Natural killer cell (primary cell): ENCODE measurements at regions not wholly inside any gene's neighbourhood (a gene's known extent, or its start where the extent isn't known, plus 50 kb on each side); places are given as distances from the start of the nearest gene placed in this dataset.

Source experiments
- ATAC-seq, 3 donors: fragments of 150-1000 bp in 2 of 3; fragments of 200-7000 bp in 1 of 3; cut with Tn5 transposase; 1 replicate in 1 of 3; 2 replicates in 2 of 3; pipeline ENCODE4 v1.10.0; 2021; ENCODE audit warnings: mild to moderate bottlenecking in 2 of 3, moderate library complexity in 2 of 3
- DNase-seq, 2 donors: peaks; one replicate each; pipeline versions ENCODE4 v3.0.0 to v3.0.0-alpha.2; 2013 to 2021; ENCODE audit warnings: mixed read lengths in 1 of 2
- H3K27ac ChIP-seq: one replicate; pipeline ENCODE4 v1.5.1; 2013; ENCODE audit warnings: mild to moderate bottlenecking, low read length
- H3K27me3 ChIP-seq: one replicate; pipeline ENCODE4 v1.6.1; 2013; ENCODE audit warnings: low read length; ENCODE audit not compliant: control insufficient read depth, insufficient read depth
- H3K36me3 ChIP-seq: one replicate; pipeline ENCODE4 v1.6.1; 2013; ENCODE audit warnings: low read length; ENCODE audit not compliant: control insufficient read depth, insufficient read depth
- H3K4me1 ChIP-seq: one replicate; pipeline ENCODE4 v1.6.1; 2013; ENCODE audit warnings: low read length; ENCODE audit not compliant: control insufficient read depth, insufficient read depth
- H3K4me3 ChIP-seq: one replicate; pipeline ENCODE4 v1.5.1; 2013; ENCODE audit warnings: low read length
- H3K9me3 ChIP-seq: one replicate; pipeline ENCODE4 v1.6.1; 2013; ENCODE audit warnings: low read length; ENCODE audit not compliant: control insufficient read depth, insufficient read depth
- H3K27ac Mint-ChIP-seq, 2 donors: one replicate each; pipeline ENCODE4 v1.8.0; 2022; ENCODE audit warnings: mild to moderate bottlenecking in 2 of 2, mixed read lengths in 2 of 2, moderate library complexity in 1 of 2
- H3K27me3 Mint-ChIP-seq, 2 donors: one replicate each; pipeline ENCODE4 v1.8.0; 2022; ENCODE audit warnings: low read depth in 2 of 2, mixed read lengths in 2 of 2
- H3K36me3 Mint-ChIP-seq: one replicate; pipeline ENCODE4 v1.8.0; 2022; ENCODE audit warnings: mixed read lengths
- H3K4me1 Mint-ChIP-seq, 2 donors: one replicate each; pipeline ENCODE4 v1.8.0; 2022; ENCODE audit warnings: mixed read lengths in 2 of 2
- H3K4me3 Mint-ChIP-seq: one replicate; pipeline ENCODE4 v1.8.0; 2022; ENCODE audit warnings: mild to moderate bottlenecking, moderate library complexity, mixed read lengths
- H3K9me3 Mint-ChIP-seq, 2 donors: one replicate each; pipeline ENCODE4 v1.8.0; 2022; ENCODE audit warnings: mixed read lengths in 2 of 2
- CTCF ChIP-seq: fragments of 200-600 bp; IDR thresholded peaks from one replicate; pipeline ENCODE4 v1.8.0; 2022; ENCODE audit warnings: antibody characterized with exemption
- WGBS: methylation state at CpG from one replicate; pipeline ENCODE4 v1.1.7; 2013; ENCODE audit warnings: missing lambda C conversion rate; ENCODE audit not compliant: insufficient coverage; 5-methylcytosine and 5-hydroxymethylcytosine counted together
- intact Hi-C: fragments of 100-400 bp; cut with micrococcal nuclease; formaldehyde crosslinking; loops from one replicate; pipeline ENCODE4 v1.14.2; 2022

DNA sequence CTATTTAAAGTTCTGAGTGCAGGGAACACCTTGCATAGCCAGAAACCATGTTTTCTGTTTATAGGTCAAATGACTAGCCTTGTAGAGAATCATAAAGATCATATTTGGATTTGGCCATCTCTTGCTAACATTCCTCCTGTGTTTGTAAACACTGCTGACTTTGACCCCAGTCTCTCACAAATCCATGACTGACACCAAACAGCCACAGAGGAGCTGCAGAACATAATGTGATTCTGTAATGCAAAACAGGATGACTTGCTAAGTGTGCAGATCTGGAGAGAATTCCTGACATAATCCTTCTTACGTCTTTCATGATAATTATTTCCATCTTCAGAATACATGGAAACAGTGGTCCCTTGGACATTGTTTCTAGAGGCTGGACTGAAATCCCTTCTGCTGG lies 211.8 kb downstream of the BMP4 start:
- no peaks in the 10 kb centered on the region for H3K27me3 Mint-ChIP-seq
- H3K36me3 ChIP-seq, result no peaks in the 10 kb centered on the region
- no peak overlapping the region for H3K4me3 Mint-ChIP-seq
- TF ChIP-seq CTCF, result no peak
- no peaks in the 10 kb centered on the region for H3K4me1 ChIP-seq
- no peak overlapping the region for H3K27ac Mint-ChIP-seq
- peaks cover 4 to 7% of the 10 kb centered on the region in 2 donors for H3K9me3 Mint-ChIP-seq
- no peaks in the 10 kb centered on the region for H3K9me3 ChIP-seq
- H3K27ac ChIP-seq, result no peak overlapping the region
- H3K27me3 ChIP-seq, result no peaks in the 10 kb centered on the region
- intact Hi-C loops, result no loop called here
- ATAC-seq, result no peak
- H3K36me3 Mint-ChIP-seq, result no peaks in the 10 kb centered on the region
- no peak for DNase-seq
- H3K4me3 ChIP-seq, result no peak overlapping the region
- 100% methylated on average over 1 of the region's 1 CpG for WGBS
- H3K4me1 Mint-ChIP-seq, result no peaks in the 10 kb centered on the region

DNA sequence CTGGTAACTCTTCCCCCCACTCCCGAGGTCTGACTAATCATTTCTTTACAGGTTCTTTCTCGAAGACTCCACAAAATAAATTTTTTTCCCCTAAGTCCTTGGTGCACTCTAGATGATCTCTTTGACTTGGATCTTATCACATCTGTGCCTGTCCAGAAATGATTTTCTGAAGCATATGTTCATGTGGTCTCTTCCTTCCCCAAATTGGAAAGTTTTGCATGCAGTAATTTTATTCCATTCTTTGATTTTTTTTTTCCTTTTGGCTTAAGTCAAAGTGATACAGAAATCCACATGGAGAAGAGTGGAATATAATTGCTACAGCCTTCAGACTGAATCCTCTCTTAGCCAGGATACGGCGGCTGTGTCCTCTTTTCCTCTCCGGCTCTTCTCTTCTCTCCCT lies 213.3 kb downstream of the BMP4 start:
- Histone ChIP-seq H3K27me3 (no peaks in the 10 kb centered on the region), H3K27ac (no peak overlapping the region), H3K4me1 (no peaks in the 10 kb centered on the region), H3K9me3 (no peaks in the 10 kb centered on the region), H3K36me3 (no peaks in the 10 kb centered on the region), H3K4me3 (no peak overlapping the region)
- DNase-seq (no peak), ATAC-seq (no peak)
- Mint-ChIP-seq H3K9me3 (peaks cover 4 to 7% of the 10 kb centered on the region in 2 donors), H3K4me3 (no peak overlapping the region), H3K27me3 (no peaks in the 10 kb centered on the region), H3K27ac (no peak overlapping the region), H3K36me3 (no peaks in the 10 kb centered on the region), H3K4me1 (no peaks in the 10 kb centered on the region)
- no peak for TF ChIP-seq CTCF
- intact Hi-C loops, result no loop called here
- 77% methylated on average over 2 of the region's 5 CpGs for WGBS

DNA sequence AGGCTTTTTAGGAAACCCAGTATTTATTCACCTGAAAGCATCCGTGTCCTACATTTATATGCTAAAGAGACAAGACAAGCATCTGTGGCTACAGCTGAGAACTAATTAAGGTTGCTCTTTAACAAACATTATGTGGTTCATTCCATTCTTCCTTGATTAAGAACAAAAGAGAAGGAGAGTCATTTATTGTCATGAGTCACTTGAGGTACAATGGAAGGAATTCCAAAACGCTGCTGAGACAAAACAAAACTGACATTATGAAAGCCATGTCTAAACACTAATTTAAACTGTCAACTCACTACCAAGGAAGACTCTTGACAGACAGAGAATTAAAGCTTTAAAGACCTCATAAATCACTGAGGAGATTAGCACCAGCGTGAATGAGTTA lies 214.4 kb downstream of the BMP4 start:
- no peak for ATAC-seq
- TF ChIP-seq CTCF, result no peak

DNA sequence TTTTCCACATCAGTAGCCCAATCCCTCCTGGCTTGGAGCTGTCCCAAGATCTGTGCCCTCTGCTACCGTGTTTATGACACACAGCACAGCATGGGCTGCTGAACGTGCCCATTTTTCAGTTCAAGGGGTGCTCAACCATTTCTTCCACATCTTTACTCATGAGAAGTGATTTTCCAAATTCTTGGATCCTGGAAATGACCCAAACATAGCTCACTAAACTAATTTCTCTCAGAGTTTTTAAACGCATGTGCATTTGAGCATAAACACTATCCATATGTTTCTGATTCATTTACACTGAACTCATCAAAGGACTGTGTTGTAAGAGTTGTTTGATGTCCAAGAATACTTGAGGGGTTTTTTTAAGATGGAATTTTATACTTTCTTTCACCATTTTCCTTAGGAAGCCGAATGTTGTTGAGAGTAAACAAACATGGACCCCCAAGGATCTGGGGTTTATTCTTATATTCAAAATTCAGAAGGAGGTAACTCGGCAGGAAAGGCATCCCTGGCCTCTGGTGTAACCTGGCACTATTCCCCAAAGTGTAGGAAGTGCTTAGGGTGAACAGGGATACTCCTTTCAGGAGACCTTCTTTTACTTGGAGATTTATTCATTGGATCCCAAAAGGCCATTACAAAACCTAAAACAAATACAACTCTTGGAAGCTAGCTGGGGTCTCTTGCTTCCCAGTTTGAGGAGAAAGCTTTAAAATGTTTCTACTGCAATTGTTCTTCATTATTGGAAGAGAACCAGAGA lies 215.0 kb downstream of the BMP4 start:
- Mint-ChIP-seq H3K27ac (no peak overlapping the region), H3K36me3 (no peaks in the 10 kb centered on the region), H3K4me1 (no peaks in the 10 kb centered on the region), H3K4me3 (no peak overlapping the region), H3K27me3 (no peaks in the 10 kb centered on the region), H3K9me3 (peaks cover 4 to 7% of the 10 kb centered on the region in 2 donors)
- TF ChIP-seq CTCF, result no peak
- no peak for DNase-seq
- no peak overlapping the region for H3K4me3 ChIP-seq
- no peak for ATAC-seq
- H3K4me1 ChIP-seq, result no peaks in the 10 kb centered on the region
- no peaks in the 10 kb centered on the region for H3K27me3 ChIP-seq
- H3K9me3 ChIP-seq, result no peaks in the 10 kb centered on the region
- no peak overlapping the region for H3K27ac ChIP-seq
- H3K36me3 ChIP-seq, result no peaks in the 10 kb centered on the region
- 33% methylated on average over 3 of the region's 5 CpGs for whole genome bisulfite sequencing
- intact Hi-C loops, result no loop called here

More for the DNA sequence above, 214.4 kb downstream of the BMP4 start:
- H3K4me1 ChIP-seq, result no peaks in the 10 kb centered on the region
- Mint-ChIP-seq H3K36me3 (no peaks in the 10 kb centered on the region), H3K27ac (no peak overlapping the region), H3K9me3 (peaks cover 5 to 9% of the 10 kb centered on the region in 2 donors), H3K4me1 (no peaks in the 10 kb centered on the region), H3K4me3 (no peak overlapping the region), H3K27me3 (no peaks in the 10 kb centered on the region)
- DNase-seq, result no peak
- H3K4me3 ChIP-seq, result no peak overlapping the region
- WGBS, result 27% methylated on average over 3 of the region's 3 CpGs
- H3K9me3 ChIP-seq, result no peaks in the 10 kb centered on the region
- intact Hi-C loops, result no loop called here
- no peaks in the 10 kb centered on the region for H3K27me3 ChIP-seq
- H3K36me3 ChIP-seq, result no peaks in the 10 kb centered on the region
- H3K27ac ChIP-seq, result no peak overlapping the region
